MCF 10A (cell line): ENCODE measurements at regions not wholly inside any gene's neighbourhood (a gene's known extent, or its start where the extent isn't known, plus 50 kb on each side); places are given as distances from the start of the nearest gene placed in this dataset.

Experiments used
- BruUV-seq: library from RNA; stranded (reverse); fragments of 400-500 nt; replicated peaks from 2 replicates; lab custom pipeline; 2021; lab: Mats Ljungman, UMichigan
- CTCF ChIA-PET: fragments of 300-600 bp; sonication (Branson Sonifier 250); formaldehyde crosslinking; extraction: SDS; loops from one replicate; lab custom pipeline; 2021; ENCODE audit warnings: antibody characterized with exemption, inconsistent platforms; lab: Yijun Ruan, JAX
- POLR2A ChIA-PET: fragments of 300-600, 350-650 bp; sonication (Branson Sonifier 250); formaldehyde crosslinking; extraction: SDS; loops from one replicate; lab custom pipeline; 2020; ENCODE audit warnings: antibody characterized with exemption, inconsistent platforms; lab: Yijun Ruan, JAX
- DNase-seq: peaks from one replicate; pipeline ENCODE4 v3.0.0-alpha.2; 2018; ENCODE audit not compliant: unreplicated experiment
- H3K27ac Mint-ChIP-seq: one replicate; pipeline ENCODE4 v1.8.0; 2022; ENCODE audit warnings: mild to moderate bottlenecking, low read depth, mixed read lengths; ENCODE audit not compliant: unreplicated experiment
- H3K27me3 Mint-ChIP-seq: one replicate; pipeline ENCODE4 v1.8.0; 2022; ENCODE audit warnings: mixed read lengths; ENCODE audit not compliant: insufficient read depth, unreplicated experiment
- H3K36me3 Mint-ChIP-seq: one replicate; pipeline ENCODE4 v1.8.0; 2022; ENCODE audit warnings: mild to moderate bottlenecking, moderate library complexity, mixed read lengths; ENCODE audit not compliant: insufficient read depth, unreplicated experiment
- H3K4me1 Mint-ChIP-seq: one replicate; pipeline ENCODE4 v1.8.0; 2022; ENCODE audit warnings: mixed read lengths; ENCODE audit not compliant: insufficient read depth, unreplicated experiment
- H3K4me3 Mint-ChIP-seq: one replicate; pipeline ENCODE4 v1.8.0; 2022; ENCODE audit warnings: mild to moderate bottlenecking, moderate library complexity, mixed read lengths; ENCODE audit not compliant: unreplicated experiment
- H3K9me3 Mint-ChIP-seq: one replicate; pipeline ENCODE4 v1.8.0; 2022; ENCODE audit warnings: mixed read lengths; ENCODE audit not compliant: unreplicated experiment
- CTCF ChIP-seq: fragments of 200-600 bp; IDR thresholded peaks from one replicate; pipeline ENCODE4 v1.8.0; 2022; ENCODE audit warnings: antibody characterized with exemption, mild to moderate bottlenecking; ENCODE audit not compliant: unreplicated experiment
- intact Hi-C: fragments of 100-400 bp; cut with micrococcal nuclease; formaldehyde crosslinking; loops from 2 replicates; pipeline ENCODE4 v1.14.1; 2022

- Mint-ChIP-seq H3K4me1 (no peaks in the 10 kb centered on the region), H3K4me3 (no peak overlapping the region), H3K27me3 (peaks cover 28% of the 10 kb centered on the region), H3K9me3 (no peaks in the 10 kb centered on the region), H3K27ac (no peak overlapping the region), H3K36me3 (no peaks in the 10 kb centered on the region)
- CTCF ChIA-PET: no interaction called here
- TF ChIP-seq CTCF: no peak
- no peak for DNase-seq
- POLR2A ChIA-PET: no interaction called here
- no TSS peak for BruUV-seq
- intact Hi-C loops: no loop called here
Measured at GRCh38 chr11:98234698-98235097, 786.1 kb upstream of the CNTN5 start.

GRCh38 chr11:98243897-98244296 is 776.9 kb upstream of the CNTN5 start:
- BruUV-seq: no TSS peak
- H3K27ac Mint-ChIP-seq: no peak overlapping the region
- peaks cover 31% of the 10 kb centered on the region for H3K27me3 Mint-ChIP-seq
- H3K4me3 Mint-ChIP-seq: no peak overlapping the region
- H3K4me1 Mint-ChIP-seq: no peaks in the 10 kb centered on the region
- H3K36me3 Mint-ChIP-seq: no peaks in the 10 kb centered on the region
- ChIA-PET POLR2A (no interaction called here), CTCF (no interaction called here)
- H3K9me3 Mint-ChIP-seq: no peaks in the 10 kb centered on the region
- DNase-seq: no peak
- TF ChIP-seq CTCF: no peak
- intact Hi-C loops: no loop called here

- no peak overlapping the region for H3K4me3 Mint-ChIP-seq
- no peak overlapping the region for H3K27ac Mint-ChIP-seq
- no peaks in the 10 kb centered on the region for H3K36me3 Mint-ChIP-seq
- no TSS peak for BruUV-seq
- ChIA-PET CTCF (no interaction called here), POLR2A (no interaction called here)
- H3K27me3 Mint-ChIP-seq: peaks cover 70% of the 10 kb centered on the region
- intact Hi-C loops: no loop called here
- DNase-seq: peak; percentile 14
- TF ChIP-seq CTCF: no peak
- no peaks in the 10 kb centered on the region for H3K4me1 Mint-ChIP-seq
- no peaks in the 10 kb centered on the region for H3K9me3 Mint-ChIP-seq
Measured at GRCh38 chr11:98260983-98261382, 759.8 kb upstream of the CNTN5 start.

- Mint-ChIP-seq H3K4me1 (no peaks in the 10 kb centered on the region), H3K36me3 (no peaks in the 10 kb centered on the region), H3K27me3 (peaks cover 37% of the 10 kb centered on the region), H3K9me3 (peaks cover 8% of the 10 kb centered on the region), H3K27ac (no peak overlapping the region), H3K4me3 (no peak overlapping the region)
- intact Hi-C loops: no loop called here
- no peak for TF ChIP-seq CTCF
- BruUV-seq: no TSS peak
- no peak for DNase-seq
- POLR2A ChIA-PET: interaction anchor here (0.6 kb wide), 1 partner anchor 12 kb away, joined by 4 read pairs; no protein-coding TSS in a partner anchor
- CTCF ChIA-PET: no interaction called here
Measured at GRCh38 chr11:98277251-98277912, 743.4 kb upstream of the CNTN5 start.
